Stimulated activated CD8-positive, alpha-beta memory T cell treated with anti-CD3 and anti-CD28 coated beads, Interleukin-7, amount 100 ng/mL, for 4 hours (primary cell): ENCODE measurements at regions not wholly inside any gene's neighbourhood (a gene's known extent, or its start where the extent isn't known, plus 50 kb on each side); places are given as distances from the start of the nearest gene placed in this dataset.

Experiments used
- DNase-seq, 2 donors: peaks; one replicate each; pipeline ENCODE4 v3.0.0-alpha.2; 2020; ENCODE audit warnings: low read depth in 2 of 2

DNA sequence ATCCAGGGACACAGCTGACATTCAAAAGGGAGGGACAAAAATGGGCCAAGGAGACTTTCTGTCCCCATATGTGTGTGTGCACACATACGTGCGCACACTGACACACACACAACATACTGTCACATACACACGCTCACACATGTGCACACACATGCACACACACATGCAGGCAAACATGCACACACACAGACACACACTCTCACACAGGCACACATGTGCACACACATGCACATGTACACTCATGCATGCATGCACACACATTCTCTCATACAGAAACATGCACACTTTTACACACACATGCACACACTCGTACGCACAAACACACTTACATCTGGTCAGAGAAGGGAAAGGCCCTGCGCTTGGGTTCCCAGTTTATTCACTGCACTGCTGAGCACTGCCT is 155.1 kb upstream of the MKI67 start:
- DNase-seq: no peak

DNA sequence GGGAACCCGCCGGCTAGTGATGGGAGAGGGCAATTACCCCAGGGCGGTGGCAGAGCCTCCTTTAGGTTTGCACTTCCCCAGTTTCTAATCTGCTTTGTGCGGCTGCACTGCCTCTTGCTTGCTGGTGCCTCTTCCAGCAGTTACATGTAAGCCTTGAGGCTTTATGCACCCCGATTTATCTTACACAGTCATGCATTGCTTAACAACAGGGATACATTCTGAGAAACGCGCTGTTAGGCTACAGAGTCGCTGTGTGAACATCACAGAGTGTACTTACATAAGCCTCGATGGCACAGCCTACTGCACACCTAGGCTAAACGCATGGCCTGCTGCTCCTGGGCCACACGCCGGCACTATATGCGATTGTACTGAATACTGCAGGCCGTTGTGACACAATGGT is 155.6 kb upstream of the MKI67 start:
- DNase-seq: no peak

DNA sequence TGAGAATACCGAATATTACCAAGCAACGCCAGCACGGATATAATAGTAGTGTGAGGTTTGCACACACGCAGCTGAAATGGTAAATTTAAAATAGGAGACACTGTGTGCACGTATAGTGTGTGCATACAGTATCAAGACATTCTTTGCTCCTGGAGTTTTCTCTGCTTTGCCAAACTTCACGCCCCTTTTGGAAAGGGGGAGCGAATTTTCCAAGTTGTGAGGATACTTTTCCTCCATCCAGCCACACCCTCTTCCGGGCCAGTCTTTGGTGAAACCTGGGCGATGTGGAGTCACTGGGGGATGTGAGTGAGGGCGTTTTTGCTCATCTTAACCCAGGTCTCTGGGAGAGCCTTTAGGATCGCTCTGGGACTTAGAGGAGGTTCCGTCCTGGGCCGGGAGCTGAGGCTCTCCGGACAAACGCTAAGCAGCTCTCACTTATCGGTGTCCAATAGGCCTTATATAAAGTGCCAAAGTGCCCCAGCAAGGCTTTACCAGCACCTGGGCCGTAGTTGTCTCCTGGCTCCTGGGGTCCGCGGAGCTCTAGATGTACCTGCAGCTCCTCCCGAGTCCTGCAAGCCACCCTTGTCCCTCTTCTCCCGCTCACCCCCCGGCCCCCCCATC is 160.0 kb upstream of the MKI67 start:
- no peak for DNase-seq

DNA sequence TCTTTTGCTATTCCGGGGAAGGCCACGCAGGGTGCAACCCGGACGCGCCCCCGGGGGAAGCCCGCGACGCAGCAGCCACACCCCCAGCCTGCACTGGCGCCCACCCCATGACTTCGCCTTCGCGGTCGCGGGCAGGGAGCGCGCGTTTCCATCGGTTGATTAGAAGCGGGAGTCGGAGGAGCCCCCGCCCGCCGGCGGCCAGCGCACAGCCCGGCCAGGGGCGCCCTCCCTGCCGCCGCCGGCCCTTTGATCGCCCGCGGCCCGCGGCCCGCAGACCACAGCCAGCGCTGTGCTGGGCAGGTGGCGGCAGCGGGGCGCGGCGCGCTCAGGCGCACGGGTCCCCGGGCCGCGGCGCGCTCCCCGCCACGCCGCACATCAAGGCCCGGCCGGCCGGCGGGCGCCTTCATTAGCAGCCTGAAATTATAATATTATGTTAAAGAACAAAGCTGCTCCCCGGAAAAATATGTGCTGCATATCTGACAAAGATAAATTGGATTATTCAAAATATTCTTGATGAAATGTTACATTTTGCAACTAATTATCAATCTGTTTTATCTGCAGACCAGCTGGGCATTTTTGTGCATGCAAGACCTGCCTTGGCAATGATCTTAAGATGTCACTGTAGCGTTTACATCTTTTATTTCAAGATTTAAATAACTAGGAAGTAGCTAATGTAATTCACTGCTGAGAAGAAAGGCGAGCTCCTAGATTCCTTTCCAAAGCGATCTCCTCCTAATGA is 160.7 kb upstream of the MKI67 start:
- DNase-seq: no peak

DNA sequence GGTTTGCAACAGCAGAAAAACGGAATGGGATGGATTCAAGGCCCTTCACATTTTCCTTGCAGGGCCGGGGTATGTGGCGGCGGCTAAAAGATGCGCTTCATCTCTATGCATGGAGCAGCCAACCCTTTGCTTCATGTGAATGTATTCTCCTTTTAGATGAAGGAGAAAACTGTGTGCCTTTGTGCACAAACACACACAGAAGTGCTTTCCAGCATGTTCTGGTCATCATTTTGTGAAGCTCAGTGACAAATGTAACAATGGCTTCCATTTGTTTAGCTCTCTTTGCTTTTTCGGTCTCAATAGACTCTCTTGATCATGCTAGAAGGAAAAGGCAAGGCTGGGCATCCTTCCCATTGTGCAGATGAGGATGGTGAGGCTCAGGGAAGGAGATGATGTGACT is 161.7 kb upstream of the MKI67 start:
- DNase-seq: no peak

DNA sequence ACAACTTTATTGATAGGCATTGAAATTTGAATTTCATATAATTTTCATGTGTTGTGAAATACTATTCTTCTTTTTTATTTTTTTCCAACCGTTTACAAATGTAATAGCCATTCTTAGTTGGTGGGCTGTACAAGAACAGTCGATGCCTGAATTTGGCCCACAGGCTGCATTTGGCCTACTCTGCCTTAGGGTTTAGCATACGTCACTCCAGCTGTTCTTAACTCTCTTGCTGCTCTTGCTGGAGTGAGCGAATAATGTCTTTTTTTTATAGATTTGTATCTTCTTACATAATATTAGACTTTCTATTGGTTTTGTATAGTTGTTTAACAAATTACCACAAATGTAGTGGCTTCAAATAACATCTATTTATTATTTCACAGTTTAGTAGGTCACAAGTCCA is 163.4 kb upstream of the MKI67 start:
- no peak for DNase-seq

DNA sequence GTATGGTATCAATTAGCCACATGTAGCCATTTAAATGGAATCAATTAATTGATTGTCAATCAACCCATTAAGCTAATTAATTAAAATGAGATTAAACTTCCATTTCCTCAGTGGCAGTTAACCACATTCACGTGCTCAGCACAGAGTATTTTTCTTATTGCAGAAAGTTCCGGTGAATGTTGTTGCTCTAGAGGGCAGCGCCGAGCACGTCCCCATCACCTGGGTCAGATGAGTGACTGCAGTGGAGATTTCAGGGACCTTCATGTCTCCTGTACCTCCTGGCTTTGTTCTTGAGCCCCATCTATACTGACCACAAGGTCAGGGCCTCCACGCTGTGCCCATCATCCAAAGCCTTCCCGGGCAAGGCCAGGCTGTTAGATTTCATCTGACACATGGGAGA is 168.8 kb upstream of the MKI67 start:
- DNase-seq: no peak

DNA sequence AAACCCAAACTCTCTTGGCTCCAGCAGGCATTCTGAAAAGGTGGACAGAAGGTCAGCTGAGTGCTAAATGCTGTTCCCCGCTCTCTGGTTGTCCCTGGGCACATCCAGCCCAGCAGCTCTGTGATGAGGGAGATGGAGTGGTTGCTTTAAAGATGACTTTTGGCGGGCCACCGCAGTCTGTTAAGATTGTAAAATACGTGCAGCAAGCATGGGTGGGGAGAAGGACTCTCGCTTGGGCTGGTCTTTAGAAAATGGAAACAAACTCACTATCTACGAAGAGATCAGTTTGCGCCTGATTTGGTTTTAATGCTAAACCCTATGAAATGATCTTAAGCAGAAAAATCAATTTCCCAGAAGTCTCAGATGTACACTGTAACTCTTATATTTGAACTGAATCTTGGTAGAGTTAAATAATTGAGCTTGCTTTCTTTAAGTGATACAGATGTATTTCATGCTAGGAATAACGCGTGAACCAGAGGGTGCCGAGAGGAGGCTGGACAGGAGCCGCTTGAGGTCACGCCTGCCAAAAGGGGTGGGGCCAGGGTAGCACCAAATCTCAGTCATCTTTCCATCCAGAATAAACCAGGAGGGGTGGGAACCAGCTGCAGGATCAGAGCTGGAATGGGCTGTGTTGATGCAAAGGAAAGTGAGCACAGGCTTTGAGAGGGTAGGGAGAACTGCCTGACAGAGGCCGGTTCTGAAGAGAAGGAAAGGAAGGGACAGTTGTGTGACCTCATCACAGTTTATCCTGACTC is 170.2 kb upstream of the MKI67 start:
- no peak for DNase-seq

DNA sequence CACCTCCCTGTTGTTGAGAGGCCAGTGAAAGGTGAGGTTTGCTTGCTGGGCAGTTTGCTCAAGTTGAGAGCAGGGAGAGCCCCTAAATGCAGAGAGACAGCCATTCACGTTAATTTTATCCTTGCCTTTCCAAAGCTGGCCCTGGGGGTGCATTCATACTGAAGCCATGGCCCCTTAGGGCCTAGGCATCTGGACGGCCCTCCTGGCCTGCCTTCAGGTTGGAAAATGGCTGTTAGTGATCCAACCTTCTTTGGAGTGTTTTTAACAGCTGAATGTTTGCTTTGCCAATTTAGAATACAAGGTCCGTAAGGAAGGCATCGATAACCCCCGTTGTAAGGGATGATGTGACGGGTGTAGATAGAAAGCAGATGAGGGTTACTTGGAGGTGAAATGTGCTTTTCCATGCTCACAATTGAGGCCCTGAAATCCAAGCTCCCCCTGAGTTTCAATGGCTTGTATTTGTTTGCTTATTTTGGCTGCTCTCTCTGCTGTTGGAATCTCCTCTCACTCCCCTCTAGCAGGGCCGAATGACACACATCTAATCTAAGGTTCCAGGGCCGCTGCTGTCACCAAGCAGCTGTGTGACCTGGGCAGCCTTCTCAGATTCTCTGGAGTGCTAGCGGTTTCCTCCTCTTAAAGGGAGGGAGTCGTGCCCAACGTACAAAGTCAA is 171.6 kb upstream of the MKI67 start:
- no peak for DNase-seq

DNA sequence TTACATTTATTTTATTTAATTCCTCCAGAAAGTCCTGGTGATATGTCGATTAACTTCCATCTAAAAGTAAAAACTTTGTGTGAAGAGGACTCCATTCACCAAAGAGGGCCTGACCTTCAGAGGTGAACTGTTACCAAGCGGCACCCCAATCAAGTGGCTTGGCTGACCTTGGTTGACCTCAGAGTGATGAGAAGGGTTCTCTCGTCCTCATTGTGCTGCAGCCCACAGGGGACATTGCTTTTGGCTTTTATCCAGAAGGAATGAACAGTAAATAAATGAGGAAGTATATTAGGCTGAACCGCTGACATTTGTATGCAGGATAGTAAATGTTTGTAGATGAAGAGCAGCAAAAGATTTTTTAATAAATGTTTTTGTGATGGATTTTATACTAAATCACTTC is 172.4 kb upstream of the MKI67 start:
- DNase-seq: no peak

DNA sequence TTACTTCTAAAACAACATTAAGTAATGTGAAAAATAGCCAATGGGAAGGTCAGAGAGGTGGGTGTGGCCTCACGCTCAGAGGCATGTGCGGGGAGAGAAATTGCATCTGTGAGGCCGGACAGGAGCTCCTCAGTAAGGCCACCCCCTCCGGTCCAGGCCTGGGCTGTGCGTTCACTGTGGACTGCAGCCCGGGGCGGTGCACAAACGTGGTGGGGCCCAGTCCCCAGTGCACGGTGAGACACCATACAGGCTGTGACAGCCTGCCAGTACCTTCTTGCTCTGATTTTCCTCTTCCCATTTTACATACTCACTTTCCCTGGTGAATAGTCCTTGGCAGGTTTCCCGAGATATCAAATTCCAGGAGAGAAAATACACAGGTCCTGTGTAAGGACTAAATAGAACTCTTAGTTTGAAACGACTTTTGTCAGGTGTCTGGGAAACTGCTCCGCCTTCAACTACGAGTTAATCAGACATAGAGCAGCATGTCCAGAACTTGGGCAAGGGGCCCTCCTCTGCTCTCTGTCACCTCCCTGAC is 174.1 kb upstream of the MKI67 start:
- DNase-seq: no peak

DNA sequence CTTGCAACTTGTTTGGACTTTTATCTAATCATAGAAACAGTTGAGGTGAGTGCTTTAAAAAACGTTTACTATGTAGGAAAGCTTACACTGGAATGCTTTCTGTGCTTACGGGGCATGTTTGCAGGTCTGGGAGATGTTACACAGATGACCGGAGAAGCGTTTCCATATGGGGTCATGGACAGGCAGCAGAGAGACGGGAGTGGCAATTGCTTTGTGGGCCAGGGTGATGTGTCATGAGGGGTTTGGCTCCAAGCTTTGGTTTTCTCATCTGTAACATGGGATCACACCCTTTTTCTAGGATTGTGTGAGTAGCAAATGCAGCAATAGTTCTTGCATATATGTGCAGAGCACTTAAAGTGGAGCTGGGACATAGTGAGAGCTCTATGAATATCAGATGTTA is 174.8 kb upstream of the MKI67 start:
- no peak for DNase-seq

DNA sequence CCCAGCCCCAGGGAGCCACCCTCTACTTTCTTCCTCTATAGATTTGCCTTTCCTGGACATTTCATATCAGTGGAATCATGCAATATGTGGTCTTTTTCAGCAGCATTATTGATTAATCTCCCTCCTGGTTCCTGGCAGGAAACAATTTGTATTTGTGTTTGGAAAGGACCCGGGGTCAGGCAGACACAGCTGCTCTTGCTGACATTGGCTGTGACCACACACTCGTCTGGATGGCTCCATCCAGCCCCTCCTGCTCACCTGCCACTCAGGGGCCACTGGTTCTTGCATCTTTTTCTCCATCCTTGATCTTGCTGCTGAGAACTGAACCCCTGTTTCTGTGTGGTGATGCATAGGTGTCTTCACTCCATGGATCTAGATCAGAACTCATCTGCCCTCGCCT is 176.6 kb upstream of the MKI67 start:
- no peak for DNase-seq

DNA sequence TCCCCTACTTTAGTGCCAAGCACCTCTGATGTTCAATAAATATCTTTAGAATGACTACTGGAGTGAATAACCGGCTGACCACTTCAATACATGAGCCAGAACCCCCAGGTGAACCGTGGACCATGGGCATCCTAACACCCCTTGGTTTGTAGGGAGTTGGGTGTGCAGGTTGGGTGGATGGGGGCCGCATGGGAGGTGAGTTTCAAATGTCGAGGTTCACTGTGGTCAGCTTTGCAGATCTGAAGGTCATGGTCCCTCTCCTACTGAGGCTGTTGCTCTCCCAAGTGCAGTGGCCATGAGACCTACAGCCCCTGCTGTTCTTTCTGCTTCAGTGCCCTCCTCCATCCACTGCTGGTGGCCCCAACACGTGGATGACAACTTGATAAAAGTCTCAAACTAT is 178.0 kb upstream of the MKI67 start:
- no peak for DNase-seq

DNA sequence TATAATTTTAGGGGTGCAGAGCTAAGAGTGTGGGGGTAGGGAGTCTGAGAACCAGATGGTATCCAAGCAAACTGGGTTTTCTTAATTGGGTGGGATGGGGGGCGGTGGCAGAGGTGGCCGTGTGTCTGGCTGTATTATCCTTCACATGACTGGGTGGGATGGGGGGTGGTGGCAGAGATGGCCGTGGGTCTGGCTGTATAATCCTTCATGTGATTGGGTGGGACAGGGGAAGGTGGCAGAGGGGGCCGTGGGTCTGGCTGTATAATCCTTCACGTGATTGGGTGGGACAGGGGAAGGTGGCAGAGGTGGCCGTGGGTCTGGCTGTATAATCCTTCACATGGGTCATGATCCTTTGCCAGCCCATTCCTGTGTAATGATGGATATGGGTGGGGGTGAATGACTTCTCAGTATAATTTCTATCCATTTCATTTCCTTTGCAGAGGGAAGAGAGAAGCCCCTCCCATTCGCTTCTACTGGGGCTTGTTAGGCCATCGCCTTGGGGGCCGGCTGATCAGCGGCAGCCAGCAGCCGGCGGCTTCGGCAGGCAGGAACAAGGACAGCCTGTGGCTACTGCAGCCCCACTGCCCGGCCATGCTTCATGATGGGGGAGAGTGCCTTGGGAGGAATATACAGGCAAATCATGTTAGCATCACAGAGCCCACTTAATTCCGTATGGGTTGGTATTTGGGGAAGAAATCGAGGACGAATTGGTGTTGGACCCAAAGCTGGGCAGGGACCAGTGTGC is 179.6 kb upstream of the MKI67 start:
- no peak for DNase-seq

DNA sequence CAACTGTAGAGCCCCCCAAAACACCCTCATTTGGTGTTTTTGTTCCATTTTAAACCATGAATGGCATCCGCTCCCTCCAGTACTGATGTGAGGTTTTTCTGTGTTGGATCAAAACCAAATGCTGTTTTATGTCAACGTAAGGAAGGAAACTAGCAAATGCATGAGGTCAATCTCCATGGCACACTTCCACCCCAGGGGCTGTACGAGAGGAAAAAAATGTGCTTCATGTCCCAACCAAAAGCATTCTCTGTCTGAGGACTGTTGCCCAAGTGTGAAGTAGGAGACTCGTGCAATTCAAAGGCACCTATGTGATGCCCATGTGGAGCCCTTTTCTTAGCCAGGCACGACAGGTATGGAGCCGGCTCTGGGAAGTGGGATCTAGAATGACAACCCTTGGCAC is 180.3 kb upstream of the MKI67 start:
- DNase-seq: no peak

DNA sequence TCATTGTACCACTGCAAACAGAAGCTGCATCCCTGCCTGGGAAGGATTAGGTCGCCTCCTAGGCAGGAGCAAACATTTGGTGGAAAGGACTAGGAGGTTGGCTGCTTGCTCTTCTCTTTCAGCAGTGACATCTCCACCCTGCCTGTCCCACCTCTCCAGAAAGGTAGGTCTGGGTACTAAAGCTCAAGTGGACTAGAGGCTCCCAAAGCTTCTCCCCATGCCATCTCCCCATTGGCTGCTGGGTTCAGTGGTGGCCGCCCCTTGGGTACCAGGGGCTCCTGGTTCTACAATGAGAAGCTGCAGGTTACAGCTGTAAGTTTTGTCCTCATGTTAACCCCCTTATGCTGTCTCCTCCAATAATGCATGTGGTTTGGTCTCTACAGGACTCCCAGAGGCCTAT is 180.7 kb upstream of the MKI67 start:
- no peak for DNase-seq

DNA sequence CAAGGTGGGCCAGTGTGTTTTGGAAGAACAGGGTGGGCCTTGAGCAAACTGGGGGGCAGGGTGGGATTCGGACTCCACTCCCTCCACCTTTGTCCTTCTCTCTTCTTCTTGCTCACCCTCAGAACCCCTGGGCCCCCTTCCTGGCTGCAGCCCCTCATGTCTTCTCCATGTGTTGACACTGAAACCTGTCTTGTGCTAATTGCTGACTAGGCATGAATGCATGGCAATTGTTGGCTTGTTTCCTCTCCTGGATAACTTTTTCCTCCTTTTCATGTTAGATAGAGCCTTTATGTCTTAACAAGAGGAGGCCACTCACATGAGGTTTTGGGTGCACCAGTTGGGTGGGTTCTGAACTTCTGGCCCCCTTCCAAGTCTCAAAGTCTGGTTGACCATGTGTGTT is 181.6 kb upstream of the MKI67 start:
- DNase-seq: no peak

DNA sequence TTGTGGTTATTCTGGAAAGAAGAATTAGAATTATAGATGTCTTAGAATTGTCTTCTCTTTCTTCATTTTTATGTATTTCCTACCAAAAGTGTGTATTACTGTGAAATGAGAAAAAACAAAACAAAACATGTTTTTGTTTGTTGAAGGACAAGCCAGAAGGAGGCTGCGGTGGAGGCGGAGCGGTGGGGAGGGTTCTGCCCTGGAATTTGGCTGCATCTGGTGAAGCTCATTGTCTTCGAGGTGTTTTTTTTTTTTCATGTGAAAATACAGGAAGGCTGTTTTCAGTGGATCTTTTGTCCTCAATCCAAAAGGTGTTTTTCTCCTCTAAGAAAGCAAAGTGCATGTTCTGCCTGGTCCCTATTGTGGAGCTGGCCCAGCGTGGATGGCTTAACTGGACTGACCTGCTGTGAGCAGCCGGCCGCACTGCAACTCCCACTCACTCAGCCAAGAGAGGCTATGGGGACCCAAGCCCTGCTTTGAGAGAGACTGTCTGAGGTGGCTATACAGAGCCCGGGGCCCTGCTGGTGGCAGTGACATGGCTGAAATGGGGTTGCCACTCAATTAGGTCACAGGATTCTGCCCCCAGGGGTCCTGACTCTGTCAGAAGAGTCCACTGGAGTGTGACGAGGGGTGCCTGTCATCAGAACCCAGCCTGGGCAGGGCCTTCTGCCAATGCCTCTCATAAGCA is 184.9 kb upstream of the MKI67 start:
- DNase-seq: no peak

DNA sequence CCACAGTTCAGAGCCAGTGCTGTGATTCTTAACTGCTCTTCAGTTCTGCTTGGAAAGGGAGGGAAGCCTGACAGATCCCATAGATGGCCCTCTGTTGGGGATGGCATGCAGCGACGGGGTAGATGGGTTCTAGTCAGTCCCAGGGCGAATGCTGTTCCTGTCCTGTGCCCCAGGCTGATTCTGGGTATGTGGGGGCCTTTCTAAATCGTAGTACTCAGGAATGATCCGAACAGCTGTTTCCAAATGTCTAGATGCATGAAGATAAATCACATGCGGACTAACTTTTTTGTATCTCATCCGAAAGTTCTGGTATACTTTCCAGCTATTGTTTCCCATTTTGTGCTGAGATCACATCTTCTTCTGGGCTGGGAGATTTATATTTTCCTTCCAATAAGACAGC is 186.0 kb upstream of the MKI67 start:
- no peak for DNase-seq

DNA sequence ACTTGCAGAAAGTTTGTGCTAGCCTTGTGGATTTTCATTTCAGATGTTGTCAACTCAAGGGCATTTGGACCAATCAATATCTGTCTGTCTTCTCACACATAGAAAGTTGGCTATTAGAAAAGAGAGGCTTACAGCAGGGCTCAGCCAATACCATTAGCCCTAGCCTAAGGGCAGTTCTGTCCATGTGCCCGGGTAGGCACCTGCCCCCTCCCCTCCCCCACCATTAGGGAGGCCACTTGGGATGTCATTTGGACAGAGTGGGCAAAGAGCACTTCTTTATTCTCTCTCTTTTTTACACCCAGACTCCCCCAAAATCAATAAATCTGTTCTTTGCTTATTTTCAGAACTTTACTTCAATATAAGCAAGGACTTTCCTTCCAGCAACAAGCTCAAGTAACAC is 188.5 kb upstream of the MKI67 start:
- DNase-seq: no peak
